HS-27A (cell line): ENCODE measurements at regions not wholly inside any gene's neighbourhood (a gene's known extent, or its start where the extent isn't known, plus 50 kb on each side); places are given as distances from the start of the nearest gene placed in this dataset.

Experiments
- DNase-seq: peaks from one replicate; pipeline ENCODE4 v3.0.0-alpha.2; 2012; ENCODE audit warnings: low read depth, missing footprints

GRCh38 chrX:7280520-7280919 is 132.6 kb upstream of the PUDP start:
- DNase-seq, result no peak

- no peak for DNase-seq
Observed at GRCh38 chrX:7272346-7272745, 124.4 kb upstream of the PUDP start.

- no peak for DNase-seq
Observed at GRCh38 chrX:7270933-7271332, 123.0 kb upstream of the PUDP start.

- no peak for DNase-seq
Observed at GRCh38 chrX:7269991-7270390, 122.0 kb upstream of the PUDP start.

GRCh38 chrX:7269589-7269988 is 121.6 kb upstream of the PUDP start:
- no peak for DNase-seq

GRCh38 chrX:7266288-7266687 is 118.3 kb upstream of the PUDP start:
- DNase-seq, result no peak

GRCh38 chrX:7264399-7264798 is 116.4 kb upstream of the PUDP start:
- no peak for DNase-seq

GRCh38 chrX:7263961-7264360 is 116.0 kb upstream of the PUDP start:
- DNase-seq, result no peak

- DNase-seq, result no peak
Observed at GRCh38 chrX:7263330-7263729, 115.4 kb upstream of the PUDP start.

GRCh38 chrX:7262551-7262950 is 114.6 kb upstream of the PUDP start:
- no peak for DNase-seq

- no peak for DNase-seq
Observed at GRCh38 chrX:7261672-7262332, 113.8 kb upstream of the PUDP start.

GRCh38 chrX:7254144-7254543 is 106.2 kb upstream of the PUDP start:
- DNase-seq, result no peak

GRCh38 chrX:7253565-7253964 is 105.6 kb upstream of the PUDP start:
- DNase-seq, result no peak

- no peak for DNase-seq
Observed at GRCh38 chrX:7252013-7252610, 104.2 kb upstream of the PUDP start.

- no peak for DNase-seq
Observed at GRCh38 chrX:7247346-7247745, 99.4 kb upstream of the PUDP start.

- no peak for DNase-seq
Observed at GRCh38 chrX:7244405-7244804, 96.5 kb upstream of the PUDP start.

GRCh38 chrX:7242613-7243012 is 94.7 kb upstream of the PUDP start:
- no peak for DNase-seq

GRCh38 chrX:7240929-7241328 is 93.0 kb upstream of the PUDP start:
- DNase-seq, result no peak

- no peak for DNase-seq
Observed at GRCh38 chrX:7235071-7235470, 87.1 kb upstream of the PUDP start.

GRCh38 chrX:7233580-7234406 is 85.8 kb upstream of the PUDP start:
- DNase-seq, result no peak

- no peak for DNase-seq
Observed at GRCh38 chrX:7228226-7228625, 80.3 kb upstream of the PUDP start.

GRCh38 chrX:7225338-7225737 is 77.4 kb upstream of the PUDP start:
- no peak for DNase-seq

- DNase-seq, result no peak
Observed at GRCh38 chrX:7223271-7223670, 75.3 kb upstream of the PUDP start.
